CD14-positive monocyte (primary cell): ENCODE measurements at regions not wholly inside any gene's neighbourhood (a gene's known extent, or its start where the extent isn't known, plus 50 kb on each side); places are given as distances from the start of the nearest gene placed in this dataset.

Experiments used
- DNase-seq, 3 donors: peaks; one replicate each; pipeline ENCODE4 v3.0.0-alpha.2; 2011 to 2022
- H2AFZ ChIP-seq: 2 replicates; pipeline ENCODE4 v1.6.0; 2012; ENCODE audit warnings: mild to moderate bottlenecking, low read depth, low read length, inconsistent platforms; ENCODE audit not compliant: insufficient read depth, poor library complexity, severe bottlenecking
- H3K27ac ChIP-seq, 2 donors: 1 replicate in 1 of 2; 2 replicates in 1 of 2; pipeline ENCODE4 v1.5.1; 2012 to 2013; ENCODE audit warnings: low read length in 2 of 2, control low read depth in 1 of 2, inconsistent platforms in 1 of 2, low read depth in 1 of 2, mild to moderate bottlenecking in 1 of 2
- H3K27me3 ChIP-seq, 2 donors: one replicate each; pipeline versions ENCODE4 v1.6.0 to v1.6.1; 2011 to 2013; ENCODE audit warnings: low read length in 2 of 2; ENCODE audit not compliant: control insufficient read depth in 2 of 2, insufficient read depth in 2 of 2
- H3K36me3 ChIP-seq, 2 donors: replicated peaks in 1 of 2; 1 replicate in 1 of 2; 2 replicates in 1 of 2; pipeline versions ENCODE4 v1.5.1 to v1.6.1; 2012 to 2013; ENCODE audit warnings: low read length in 2 of 2, control low read depth in 1 of 2, inconsistent platforms in 1 of 2, mild to moderate bottlenecking in 1 of 2; ENCODE audit not compliant: insufficient read depth in 2 of 2, control insufficient read depth in 1 of 2
- H3K4me1 ChIP-seq, 2 donors: 1 replicate in 1 of 2; 2 replicates in 1 of 2; pipeline versions ENCODE4 v1.5.1 to v1.6.1; 2012 to 2013; ENCODE audit warnings: low read length in 2 of 2, control low read depth in 1 of 2, inconsistent platforms in 1 of 2, mild to moderate bottlenecking in 1 of 2, moderate library complexity in 1 of 2; ENCODE audit not compliant: insufficient read depth in 2 of 2, control insufficient read depth in 1 of 2
- H3K4me2 ChIP-seq: replicated peaks from 2 replicates; pipeline ENCODE3; 2012; ENCODE audit warnings: low read length, moderate library complexity, mild to moderate bottlenecking; ENCODE audit not compliant: poor library complexity, severe bottlenecking; ENCODE audit errors: extremely low read depth
- H3K4me3 ChIP-seq, 3 experiments: fragments of 200-600 bp in 1 of 3; sonication (generic) in 1 of 3; replicated peaks in 1 of 3; 1 replicate in 2 of 3; 2 replicates in 1 of 3; pipeline ENCODE4 v1.5.1; 2011 to 2013; ENCODE audit warnings: low read length in 3 of 3, mild to moderate bottlenecking in 3 of 3, control low read depth in 2 of 3, low read depth in 2 of 3, inconsistent platforms in 1 of 3, moderate library complexity in 1 of 3
- H3K79me2 ChIP-seq: 2 replicates; pipeline ENCODE4 v1.6.0; 2012; ENCODE audit warnings: mild to moderate bottlenecking, control low read depth, inconsistent platforms, low read length, moderate library complexity; ENCODE audit not compliant: insufficient read depth
- H3K9ac ChIP-seq: 2 replicates; pipeline ENCODE4 v1.6.0; 2017; ENCODE audit warnings: low read length, mild to moderate bottlenecking; ENCODE audit not compliant: insufficient read depth, poor library complexity, severe bottlenecking
- H3K9me3 ChIP-seq, 2 donors: replicated peaks in 1 of 2; 1 replicate in 1 of 2; 2 replicates in 1 of 2; pipeline versions ENCODE4 v1.5.1 to v1.6.1; 2012 to 2013; ENCODE audit warnings: low read length in 2 of 2, control low read depth in 1 of 2; ENCODE audit not compliant: control insufficient read depth in 1 of 2, insufficient read depth in 1 of 2
- H4K20me1 ChIP-seq: 2 replicates; pipeline ENCODE4 v1.6.0; 2012; ENCODE audit warnings: mild to moderate bottlenecking, low read length, control low read depth, moderate library complexity; ENCODE audit not compliant: insufficient read depth
- H3K27ac Mint-ChIP-seq, 7 donors: one replicate each; pipeline ENCODE4 v1.8.0; 2020; ENCODE audit warnings: mild to moderate bottlenecking in 7 of 7, mixed read lengths in 7 of 7, moderate library complexity in 6 of 7, inconsistent platforms in 2 of 7
- H3K27me3 Mint-ChIP-seq, 3 donors: one replicate each; pipeline ENCODE4 v1.8.0; 2021 to 2022; ENCODE audit warnings: low read depth in 3 of 3, mild to moderate bottlenecking in 3 of 3, mixed read lengths in 3 of 3, moderate library complexity in 3 of 3, inconsistent platforms in 1 of 3
- H3K36me3 Mint-ChIP-seq, 2 donors: one replicate each; pipeline ENCODE4 v1.8.0; 2020; ENCODE audit warnings: mixed read lengths in 2 of 2, inconsistent platforms in 1 of 2, mild to moderate bottlenecking in 1 of 2
- H3K4me1 Mint-ChIP-seq: one replicate; pipeline ENCODE4 v1.8.0; 2020; ENCODE audit warnings: mild to moderate bottlenecking, mixed read lengths
- H3K4me3 Mint-ChIP-seq, 2 donors: one replicate each; pipeline ENCODE4 v1.8.0; 2020; ENCODE audit warnings: mild to moderate bottlenecking in 2 of 2, mixed read lengths in 2 of 2, moderate library complexity in 1 of 2
- H3K9me3 Mint-ChIP-seq, 7 donors: one replicate each; pipeline ENCODE4 v1.8.0; 2020 to 2022; ENCODE audit warnings: mixed read lengths in 7 of 7, mild to moderate bottlenecking in 6 of 7, moderate library complexity in 6 of 7, inconsistent platforms in 2 of 7
- WGBS: methylation state at CpG from one replicate; pipeline ENCODE4 v1.1.5; 2013; ENCODE audit warnings: missing lambda C conversion rate; ENCODE audit not compliant: insufficient coverage; 5-methylcytosine and 5-hydroxymethylcytosine counted together
- intact Hi-C, 2 donors: fragments of 100-400 bp; cut with micrococcal nuclease; formaldehyde crosslinking; loops; one replicate each; pipeline versions ENCODE4 v1.15.0 to v1.15.1; 2023
- TF ChIP-seq, protein P1 (sequence below): fragments of 200-600 bp; IDR thresholded peaks from one replicate; pipeline ENCODE4 v1.8.0; 2022; ENCODE audit warnings: antibody characterized with exemption, mild to moderate bottlenecking

DNA sequence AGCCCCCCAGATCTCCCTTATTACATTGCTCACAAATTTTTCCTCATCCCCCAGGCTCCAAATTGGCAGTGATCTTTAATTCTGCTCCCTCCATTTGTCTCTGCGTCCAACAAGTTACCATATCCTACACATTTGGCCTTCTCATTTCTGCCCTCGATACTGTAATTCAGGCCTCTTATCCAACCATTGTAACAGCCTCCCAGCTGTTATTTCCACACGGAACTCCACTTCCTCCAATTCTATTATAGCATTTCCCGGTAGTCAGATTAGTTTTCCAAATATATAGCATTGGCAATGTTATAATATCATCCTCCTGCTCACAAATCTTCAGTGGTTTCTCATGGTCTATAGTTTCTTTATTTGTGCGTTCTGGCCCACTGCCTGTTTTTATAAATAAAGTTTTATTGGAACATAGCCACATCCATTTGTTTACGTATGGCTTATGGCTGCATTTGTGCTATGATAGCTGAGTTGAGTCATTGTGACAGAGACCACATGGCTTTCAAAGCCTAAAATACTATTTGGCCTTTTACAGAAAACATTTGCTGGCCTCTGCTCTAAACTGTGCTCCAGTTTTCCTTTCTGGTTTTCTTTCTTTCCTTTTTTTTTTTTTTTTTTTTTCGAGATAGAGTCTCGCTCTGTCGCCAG is 126.5 kb upstream of the ZNF438 start:
- H3K27ac ChIP-seq, result no peak overlapping the region
- Mint-ChIP-seq H3K27me3 (peaks cover 0 to 3% (median 0%) of the 10 kb centered on the region in 3 donors), H3K27ac (no peak overlapping the region), H3K36me3 (no peaks in the 10 kb centered on the region), H3K9me3 (peaks cover 2 to 5% (median 4%) of the 10 kb centered on the region in 7 donors), H3K4me3 (no peak overlapping the region), H3K4me1 (no peaks in the 10 kb centered on the region)
- peaks cover 0 to 4% of the 10 kb centered on the region in 2 donors for H3K9me3 ChIP-seq
- no peak for DNase-seq
- H3K4me3 ChIP-seq, result no peak overlapping the region
- WGBS, result 100% methylated on average over 3 of the region's 9 CpGs
- H3K9ac ChIP-seq, result no peak overlapping the region
- H3K27me3 ChIP-seq, result no peaks in the 10 kb centered on the region
- TF ChIP-seq, protein P1, sequence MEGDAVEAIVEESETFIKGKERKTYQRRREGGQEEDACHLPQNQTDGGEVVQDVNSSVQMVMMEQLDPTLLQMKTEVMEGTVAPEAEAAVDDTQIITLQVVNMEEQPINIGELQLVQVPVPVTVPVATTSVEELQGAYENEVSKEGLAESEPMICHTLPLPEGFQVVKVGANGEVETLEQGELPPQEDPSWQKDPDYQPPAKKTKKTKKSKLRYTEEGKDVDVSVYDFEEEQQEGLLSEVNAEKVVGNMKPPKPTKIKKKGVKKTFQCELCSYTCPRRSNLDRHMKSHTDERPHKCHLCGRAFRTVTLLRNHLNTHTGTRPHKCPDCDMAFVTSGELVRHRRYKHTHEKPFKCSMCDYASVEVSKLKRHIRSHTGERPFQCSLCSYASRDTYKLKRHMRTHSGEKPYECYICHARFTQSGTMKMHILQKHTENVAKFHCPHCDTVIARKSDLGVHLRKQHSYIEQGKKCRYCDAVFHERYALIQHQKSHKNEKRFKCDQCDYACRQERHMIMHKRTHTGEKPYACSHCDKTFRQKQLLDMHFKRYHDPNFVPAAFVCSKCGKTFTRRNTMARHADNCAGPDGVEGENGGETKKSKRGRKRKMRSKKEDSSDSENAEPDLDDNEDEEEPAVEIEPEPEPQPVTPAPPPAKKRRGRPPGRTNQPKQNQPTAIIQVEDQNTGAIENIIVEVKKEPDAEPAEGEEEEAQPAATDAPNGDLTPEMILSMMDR, result no peak
- H4K20me1 ChIP-seq, result no peaks in the 10 kb centered on the region
- no peak overlapping the region for H2AFZ ChIP-seq
- H3K36me3 ChIP-seq, result no peaks in the 10 kb centered on the region
- H3K4me2 ChIP-seq, result no peak overlapping the region
- H3K79me2 ChIP-seq, result no peaks in the 10 kb centered on the region
- H3K4me1 ChIP-seq, result no peaks in the 10 kb centered on the region
- intact Hi-C loops, result no loop called here

DNA sequence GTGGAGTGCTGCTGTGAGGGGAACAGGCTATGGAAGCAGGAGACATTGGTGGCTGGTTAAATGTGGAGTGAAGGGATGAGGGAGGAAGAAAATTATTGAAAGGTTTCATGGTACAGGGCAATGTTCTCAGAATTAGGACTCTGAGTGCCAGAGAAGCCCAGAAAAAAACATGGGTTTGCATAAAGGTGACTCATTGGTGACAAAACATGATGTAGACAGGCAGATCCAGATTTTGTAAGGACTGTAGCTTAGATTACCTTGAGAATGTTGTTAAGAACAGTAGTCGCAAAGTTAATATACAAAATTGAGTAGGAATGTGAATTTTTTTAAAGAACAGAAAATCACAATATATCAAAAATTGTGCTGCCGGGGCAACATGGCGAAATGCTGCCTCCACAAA is 134.9 kb upstream of the ZNF438 start:
- peaks cover 0 to 2% of the 10 kb centered on the region in 2 donors for H3K36me3 Mint-ChIP-seq
- Histone ChIP-seq H3K4me1 (no peaks in the 10 kb centered on the region), H3K27ac (no peak overlapping the region), H3K4me2 (no peak overlapping the region), H3K27me3 (no peaks in the 10 kb centered on the region), H4K20me1 (no peaks in the 10 kb centered on the region), H3K9ac (no peak overlapping the region), H3K4me3 (no peak overlapping the region), H3K9me3 (peaks cover 5 to 18% of the 10 kb centered on the region in 2 donors), H3K79me2 (no peaks in the 10 kb centered on the region), H2AFZ (no peak overlapping the region), H3K36me3 (no peaks in the 10 kb centered on the region)
- no CpG with 5 or more reads among the region's 3 CpGs for WGBS
- H3K4me1 Mint-ChIP-seq, result peaks cover 6% of the 10 kb centered on the region
- TF ChIP-seq, protein P1, result no peak
- H3K27me3 Mint-ChIP-seq, result peaks cover 0 to 2% (median 2%) of the 10 kb centered on the region in 3 donors
- no peak for DNase-seq
- H3K4me3 Mint-ChIP-seq, result no peak overlapping the region
- peaks cover 9 to 28% (median 23%) of the 10 kb centered on the region in 7 donors for H3K9me3 Mint-ChIP-seq
- intact Hi-C loops, result no loop called here
- no peak overlapping the region for H3K27ac Mint-ChIP-seq
